DND-41 (cell line): ENCODE measurements at regions not wholly inside any gene's neighbourhood (a gene's known extent, or its start where the extent isn't known, plus 50 kb on each side); places are given as distances from the start of the nearest gene placed in this dataset.
A peak's percentile ranks its signal among the peaks of the same experiment; 100 is the strongest.

ENCODE experiments used
- ATAC-seq: fragments of 200-7000 bp; cut with Tn5 transposase; 3 replicates; pipeline ENCODE4 v1.9.1; 2021; ENCODE audit warnings: low read depth; ENCODE audit not compliant: insufficient read depth
- DNase-seq: peaks from one replicate; pipeline ENCODE4 v3.0.0-alpha.2; 2020
- H2AFZ ChIP-seq: 2 replicates; pipeline ENCODE4 v1.6.0; 2012; ENCODE audit warnings: low read depth, low read length
- H3K27ac ChIP-seq: 2 replicates; pipeline ENCODE4 v1.5.1; 2012; ENCODE audit warnings: low read length, inconsistent platforms
- H3K27me3 ChIP-seq: fragments of 200-600 bp; sonication (generic); 2 replicates; pipeline ENCODE4 v1.6.0; 2012; ENCODE audit warnings: low read length, mild to moderate bottlenecking, inconsistent platforms; ENCODE audit not compliant: insufficient read depth, poor library complexity
- H3K36me3 ChIP-seq: 2 replicates; pipeline ENCODE4 v1.5.1; 2012; ENCODE audit warnings: low read length, inconsistent platforms; ENCODE audit not compliant: insufficient read depth
- H3K4me1 ChIP-seq: 2 replicates; pipeline ENCODE4 v1.5.1; 2012; ENCODE audit warnings: mild to moderate bottlenecking, low read length; ENCODE audit not compliant: insufficient read depth
- H3K4me2 ChIP-seq: 2 replicates; pipeline ENCODE4 v1.6.0; 2012; ENCODE audit warnings: mild to moderate bottlenecking, moderate library complexity, low read length, inconsistent platforms; ENCODE audit not compliant: insufficient read depth
- H3K4me3 ChIP-seq, 2 experiments: fragments of 200-600 bp in 1 of 2; shearing (Covaris generic) in 1 of 2; 2 replicates each; pipeline ENCODE4 v1.5.1; 2012 to 2016; ENCODE audit warnings: inconsistent platforms in 2 of 2, low read length in 2 of 2, mild to moderate bottlenecking in 2 of 2, low read depth in 1 of 2, moderate library complexity in 1 of 2
- H3K79me2 ChIP-seq: 2 replicates; pipeline ENCODE4 v1.6.0; 2012; ENCODE audit warnings: low read length, inconsistent platforms; ENCODE audit not compliant: insufficient read depth
- H3K9ac ChIP-seq: 2 replicates; pipeline ENCODE4 v1.6.0; 2012; ENCODE audit warnings: low read depth, mild to moderate bottlenecking, inconsistent platforms, low read length, moderate library complexity
- H3K9me3 ChIP-seq: 2 replicates; pipeline ENCODE4 v1.5.1; 2012; ENCODE audit warnings: low read length, moderate library complexity, mild to moderate bottlenecking, inconsistent platforms; ENCODE audit not compliant: insufficient read depth, severe bottlenecking
- H4K20me1 ChIP-seq: 2 replicates; pipeline ENCODE4 v1.6.0; 2012; ENCODE audit warnings: low read length; ENCODE audit not compliant: insufficient read depth
- EZH2 ChIP-seq: IDR thresholded peaks from 3 replicates; pipeline ENCODE4 v1.6.1; 2012; ENCODE audit warnings: borderline replicate concordance, low read depth, mild to moderate bottlenecking, moderate library complexity, low read length, inconsistent platforms; ENCODE audit not compliant: severe bottlenecking
- TF ChIP-seq, protein P1 (sequence below): IDR thresholded peaks from 2 replicates; pipeline ENCODE4 v1.5.1; 2012; ENCODE audit warnings: borderline replicate concordance, low read length, moderate library complexity, mild to moderate bottlenecking; ENCODE audit not compliant: poor library complexity, severe bottlenecking; ENCODE audit errors: extremely low read depth

DNA sequence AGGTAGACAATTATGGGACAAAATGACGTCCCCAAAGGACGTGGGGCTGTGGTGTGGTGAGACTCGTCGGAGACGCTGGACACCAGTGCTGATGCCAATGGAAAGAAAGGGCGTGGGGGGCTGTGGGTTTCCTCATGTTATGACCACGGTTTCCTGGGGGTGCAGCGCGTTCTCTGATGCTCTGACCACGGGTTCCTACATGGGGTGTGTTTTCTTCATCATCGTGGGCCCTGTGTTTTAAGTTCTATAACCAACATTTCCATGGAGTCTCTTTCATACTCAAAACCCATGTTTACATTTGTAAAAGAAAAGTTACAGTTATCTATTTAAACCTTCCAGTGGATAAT, 141.6 kb downstream of the RTP5 start:
- Histone ChIP-seq H3K4me1 (no peaks in the 10 kb centered on the region), H3K79me2 (no peaks in the 10 kb centered on the region), H3K27me3 (no peaks in the 10 kb centered on the region), H3K4me2 (no peak overlapping the region), H3K4me3 (no peak overlapping the region), H3K36me3 (no peaks in the 10 kb centered on the region), H2AFZ (no peak overlapping the region), H3K27ac (no peak overlapping the region), H3K9ac (no peak overlapping the region), H3K9me3 (no peaks in the 10 kb centered on the region), H4K20me1 (no peaks in the 10 kb centered on the region; the same call in 1 of the 2 replicates)
- DNase-seq (no peak), ATAC-seq (peak; percentile 33; the same call in 1 of the 3 replicates)
- TF ChIP-seq, protein P1, sequence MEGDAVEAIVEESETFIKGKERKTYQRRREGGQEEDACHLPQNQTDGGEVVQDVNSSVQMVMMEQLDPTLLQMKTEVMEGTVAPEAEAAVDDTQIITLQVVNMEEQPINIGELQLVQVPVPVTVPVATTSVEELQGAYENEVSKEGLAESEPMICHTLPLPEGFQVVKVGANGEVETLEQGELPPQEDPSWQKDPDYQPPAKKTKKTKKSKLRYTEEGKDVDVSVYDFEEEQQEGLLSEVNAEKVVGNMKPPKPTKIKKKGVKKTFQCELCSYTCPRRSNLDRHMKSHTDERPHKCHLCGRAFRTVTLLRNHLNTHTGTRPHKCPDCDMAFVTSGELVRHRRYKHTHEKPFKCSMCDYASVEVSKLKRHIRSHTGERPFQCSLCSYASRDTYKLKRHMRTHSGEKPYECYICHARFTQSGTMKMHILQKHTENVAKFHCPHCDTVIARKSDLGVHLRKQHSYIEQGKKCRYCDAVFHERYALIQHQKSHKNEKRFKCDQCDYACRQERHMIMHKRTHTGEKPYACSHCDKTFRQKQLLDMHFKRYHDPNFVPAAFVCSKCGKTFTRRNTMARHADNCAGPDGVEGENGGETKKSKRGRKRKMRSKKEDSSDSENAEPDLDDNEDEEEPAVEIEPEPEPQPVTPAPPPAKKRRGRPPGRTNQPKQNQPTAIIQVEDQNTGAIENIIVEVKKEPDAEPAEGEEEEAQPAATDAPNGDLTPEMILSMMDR, result no peak
- no peak for TF ChIP-seq EZH2

DNA sequence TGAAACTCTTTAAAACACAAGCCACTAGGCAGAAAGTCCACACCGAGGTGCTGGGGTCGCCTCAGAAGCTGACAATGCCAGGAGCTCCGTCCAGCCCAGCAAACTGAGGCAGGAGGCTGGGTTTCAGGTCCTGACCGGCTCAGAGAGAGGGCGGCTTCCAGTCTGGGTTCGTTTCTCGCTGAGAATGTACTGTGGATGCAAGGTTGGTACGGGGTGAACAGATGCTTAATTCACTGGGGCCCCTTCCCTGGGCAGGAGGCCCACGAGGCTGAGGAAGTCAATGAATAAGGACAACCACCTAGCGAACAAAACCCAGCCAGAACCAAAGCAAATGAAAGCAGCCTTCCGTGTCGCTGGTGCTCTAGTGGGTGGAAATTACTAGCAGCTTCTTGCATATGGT, 142.0 kb downstream of the RTP5 start:
- H3K4me3 ChIP-seq, result no peak overlapping the region
- no peak overlapping the region for H2AFZ ChIP-seq
- ATAC-seq (peak; percentile 17; the same call in 1 of the 3 replicates), DNase-seq (no peak)
- no peaks in the 10 kb centered on the region; the same call in 1 of the 2 replicates for H4K20me1 ChIP-seq
- TF ChIP-seq, protein P1, result no peak
- TF ChIP-seq EZH2, result no peak
- no peaks in the 10 kb centered on the region for H3K79me2 ChIP-seq
- H3K4me2 ChIP-seq, result no peak overlapping the region
- H3K9me3 ChIP-seq, result no peaks in the 10 kb centered on the region
- no peak overlapping the region for H3K9ac ChIP-seq
- no peaks in the 10 kb centered on the region for H3K36me3 ChIP-seq
- no peak overlapping the region for H3K27ac ChIP-seq
- no peaks in the 10 kb centered on the region for H3K27me3 ChIP-seq
- no peaks in the 10 kb centered on the region for H3K4me1 ChIP-seq

DNA sequence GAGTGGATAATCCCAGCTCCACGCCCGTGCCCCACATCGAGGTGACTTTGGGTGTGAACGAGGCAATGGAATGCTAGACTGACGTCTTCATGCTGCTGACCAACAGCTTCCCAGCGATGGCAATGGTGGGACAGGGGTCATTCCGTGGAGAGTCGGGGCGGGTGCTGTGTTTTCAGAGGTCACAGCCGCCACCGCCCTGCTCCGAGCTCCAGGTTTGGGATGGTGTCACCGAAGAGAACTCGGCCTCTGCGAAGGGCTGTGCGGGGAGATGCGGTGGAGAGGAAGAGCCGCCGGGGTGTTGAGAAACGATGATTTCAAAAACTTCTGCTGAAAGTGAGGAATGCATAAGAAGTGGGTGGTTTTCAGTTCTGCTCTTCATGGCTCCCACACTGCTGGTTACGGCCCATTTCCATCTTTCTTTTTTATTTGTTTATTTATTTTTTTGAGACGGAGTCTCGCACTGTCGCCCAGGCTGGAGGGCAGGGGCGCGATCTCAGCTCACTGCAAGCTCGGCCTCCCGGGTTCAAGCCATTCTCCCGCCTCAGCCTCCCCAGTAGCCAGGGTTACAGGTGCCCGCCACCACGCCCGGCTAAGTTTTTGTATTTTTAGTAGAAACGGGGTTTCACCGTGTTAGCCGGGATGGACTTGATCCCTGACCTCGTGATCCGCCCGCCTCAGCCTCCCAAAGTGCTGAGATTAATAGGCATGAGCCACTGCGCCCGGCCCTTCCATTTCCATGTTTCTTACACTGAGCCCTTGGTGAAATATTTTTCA, 142.6 kb downstream of the RTP5 start:
- ATAC-seq, result no peak
- TF ChIP-seq EZH2, result no peak
- TF ChIP-seq, protein P1, result no peak
- Histone ChIP-seq H3K79me2 (no peaks in the 10 kb centered on the region), H3K9ac (no peak overlapping the region), H3K36me3 (no peaks in the 10 kb centered on the region), H3K4me1 (no peaks in the 10 kb centered on the region), H2AFZ (no peak overlapping the region), H3K27me3 (no peaks in the 10 kb centered on the region), H3K27ac (no peak overlapping the region), H3K4me2 (no peak overlapping the region), H3K4me3 (no peak overlapping the region), H3K9me3 (no peaks in the 10 kb centered on the region), H4K20me1 (no peaks in the 10 kb centered on the region; the same call in 1 of the 2 replicates)
- no peak for DNase-seq
